ENCODE measurements at regions not wholly inside any gene's neighbourhood (a gene's known extent, or its start where the extent isn't known, plus 50 kb on each side); places are given as distances from the start of the nearest gene placed in this dataset.

DNA sequence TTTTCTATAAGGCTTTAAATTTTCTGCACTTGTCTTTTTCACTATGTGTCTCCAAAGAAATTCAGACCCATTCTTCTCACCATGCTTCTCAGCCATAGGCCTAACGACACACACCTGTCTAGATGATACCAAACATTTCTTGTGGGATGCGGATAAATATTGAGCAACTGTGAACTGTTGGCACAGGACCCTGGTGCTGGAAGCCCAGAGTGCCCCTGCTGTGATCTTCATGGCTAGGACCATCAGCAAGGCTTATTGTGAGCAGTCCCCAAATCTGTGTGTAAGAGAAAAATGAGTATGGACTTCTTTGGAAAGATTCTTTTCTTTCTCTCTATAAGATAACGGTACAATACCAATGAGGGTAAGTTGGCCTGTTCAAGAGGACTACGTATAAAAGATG lies 54.1 kb upstream of the NCK2 start:
- Histone ChIP-seq H2AK9ac (replicated peaks; ENCODE audit: low read depth, low read length, poor library complexity) (no peak overlapping the region), H3K9me3 (ENCODE audit: control insufficient read depth, insufficient read depth, low read length) (no peaks in the 10 kb centered on the region), H3K9ac (ENCODE audit: low read depth, low read length) (no peak overlapping the region), H3K18ac (ENCODE audit: low read depth, low read length) (no peak overlapping the region), H3K27ac (ENCODE audit: insufficient read depth, low read length) (no peak overlapping the region), H2AK5ac (ENCODE audit: low read depth, low read length) (no peak overlapping the region), H3K14ac (replicated peaks; ENCODE audit: low read depth, low read length) (no peak overlapping the region), H3K56ac (ENCODE audit: extremely low read depth, insufficient read depth, low read length) (no peak overlapping the region), H3K79me1 (ENCODE audit: low read depth in 1 of 2, low read length in 2 of 2) (no peaks in the 10 kb centered on the region), H3K4me1 (ENCODE audit: control insufficient read depth, insufficient read depth, low read length) (no peaks in the 10 kb centered on the region), H3K4me3 (ENCODE audit: insufficient read depth, low read depth, low read length) (no peak overlapping the region), H4K8ac (ENCODE audit: low read depth in 2 of 2, low read length in 2 of 2) (no peak overlapping the region), H3K9me1 (ENCODE audit: insufficient read depth, low read length) (no peaks in the 10 kb centered on the region), H2BK5ac (ENCODE audit: low read depth, low read length, poor library complexity, severe bottlenecking) (no peak overlapping the region), H4K5ac (ENCODE audit: low read depth, low read length) (no peak overlapping the region), H3K4me2 (ENCODE audit: low read depth, low read length) (no peak overlapping the region), H3K27me3 (ENCODE audit: control insufficient read depth, insufficient read depth, low read length) (peaks cover 2% of the 10 kb centered on the region; the same call in 1 of the 2 replicates), H2BK15ac (ENCODE audit: low read depth, low read length) (no peak overlapping the region), H3K4ac (ENCODE audit: low read depth, low read length) (no peak overlapping the region), H3K23ac (ENCODE audit: low read depth, low read length) (no peak overlapping the region), H3K36me3 (ENCODE audit: control insufficient read depth, insufficient read depth, low read length) (no peaks in the 10 kb centered on the region), H2BK120ac (ENCODE audit: low read depth, low read length) (no peak overlapping the region), H2AFZ (replicated peaks; ENCODE audit: low read length, poor library complexity) (no peak overlapping the region), H4K91ac (ENCODE audit: insufficient read depth, low read depth, low read length) (no peak overlapping the region), H2BK20ac (ENCODE audit: low read depth, low read length) (no peak overlapping the region), H4K20me1 (ENCODE audit: insufficient read depth, low read length) (no peaks in the 10 kb centered on the region)
- TF ChIP-seq RFX5 (IDR thresholded peaks at IDR 0.05; ENCODE audit: low read depth, low read length), result no peak
- no peak for TF ChIP-seq MAZ (IDR thresholded peaks at IDR 0.05; ENCODE audit: borderline replicate concordance, low read depth, low read length)
- no peak for TF ChIP-seq SMC3 (IDR thresholded peaks at IDR 0.05; ENCODE audit: low read depth, low read length)
- no peak for TF ChIP-seq MAFK (IDR thresholded peaks at IDR 0.05; ENCODE audit: low read depth, low read length)
- no peak for TF ChIP-seq RAD21 (IDR thresholded peaks at IDR 0.05; ENCODE audit: low read length)
- no peak for DNase-seq
- ATAC-seq (ENCODE audit: low read depth), result no peak
- in situ Hi-C loops (cut with MboI; ENCODE audit: low sequenced_read_pairs) (no loop called here), intact Hi-C loops (cut with micrococcal nuclease) (no loop called here), dilution Hi-C loops (cut with HindIII; ENCODE audit: low sequenced_read_pairs, unreplicated experiment) (no loop called here)
- ChIA-PET POLR2A (ENCODE audit: unreplicated experiment) (no interaction called here), CTCF (no interaction called here)
- no CpG with 5 or more reads among the region's 4 CpGs for WGBS, 2 experiments (ENCODE audit: extremely low coverage in 2 of 2, insufficient read length in 1 of 2)
- no TSS peak for BruUV-seq (replicated peaks)
